T-helper 2 cell treated with Interferon-gamma antibody and Interleukin-4, amounts not matched to agents 100 ng/mL and 5 ng/mL, for 36 hours (primary cell): ENCODE measurements at regions not wholly inside any gene's neighbourhood (a gene's known extent, or its start where the extent isn't known, plus 50 kb on each side); places are given as distances from the start of the nearest gene placed in this dataset.
"Not testable (repeated sequence)": the region's sequence is repeated elsewhere in the genome, so short reads cannot be mapped to it uniquely, and the experiment has no call there.

Experiments
- intact Hi-C: fragments of 100-400 bp; cut with micrococcal nuclease; formaldehyde crosslinking; loops from one replicate; pipeline ENCODE4 v1.15.1; 2023

GRCh38 chr5:98342958-98343660, 430.4 kb upstream of the RGMB start:
- intact Hi-C loops = not testable (repeated sequence)

- intact Hi-C loops = no loop called here
Measured at GRCh38 chr5:98349251-98349989, 424.0 kb upstream of the RGMB start.

GRCh38 chr5:98349990-98350365, 423.5 kb upstream of the RGMB start:
- intact Hi-C loops = no loop called here

GRCh38 chr5:98354922-98355321, 418.5 kb upstream of the RGMB start:
- intact Hi-C loops = no loop called here

- intact Hi-C loops = no loop called here
Measured at GRCh38 chr5:98360548-98360947, 412.9 kb upstream of the RGMB start.

- intact Hi-C loops = no loop called here
Measured at GRCh38 chr5:98363157-98363556, 410.3 kb upstream of the RGMB start.

GRCh38 chr5:98364549-98364948, 408.9 kb upstream of the RGMB start:
- intact Hi-C loops = no loop called here

- intact Hi-C loops = no loop called here
Measured at GRCh38 chr5:98365126-98365525, 408.3 kb upstream of the RGMB start.

GRCh38 chr5:98368141-98368540, 405.3 kb upstream of the RGMB start:
- intact Hi-C loops = no loop called here

- intact Hi-C loops = no loop called here
Measured at GRCh38 chr5:98372351-98372750, 401.1 kb upstream of the RGMB start.

- intact Hi-C loops = no loop called here
Measured at GRCh38 chr5:98391921-98392625, 381.4 kb upstream of the RGMB start.

- intact Hi-C loops = not testable (repeated sequence)
Measured at GRCh38 chr5:98393205-98393604, 380.3 kb upstream of the RGMB start.

- intact Hi-C loops = no loop called here
Measured at GRCh38 chr5:98397081-98397480, 376.4 kb upstream of the RGMB start.

- intact Hi-C loops = no loop called here
Measured at GRCh38 chr5:98398465-98398864, 375.0 kb upstream of the RGMB start.

- intact Hi-C loops = no loop called here
Measured at GRCh38 chr5:98401656-98402055, 371.8 kb upstream of the RGMB start.

GRCh38 chr5:98402130-98402529, 371.3 kb upstream of the RGMB start:
- intact Hi-C loops = no loop called here

GRCh38 chr5:98403131-98403530, 370.3 kb upstream of the RGMB start:
- intact Hi-C loops = no loop called here

- intact Hi-C loops = no loop called here
Measured at GRCh38 chr5:98414938-98415337, 358.5 kb upstream of the RGMB start.

- intact Hi-C loops = no loop called here
Measured at GRCh38 chr5:98415663-98416062, 357.8 kb upstream of the RGMB start.

GRCh38 chr5:98416541-98416940, 356.9 kb upstream of the RGMB start:
- intact Hi-C loops = no loop called here

- intact Hi-C loops = no loop called here
Measured at GRCh38 chr5:98419825-98420224, 353.6 kb upstream of the RGMB start.

- intact Hi-C loops = no loop called here
Measured at GRCh38 chr5:98424681-98425450, 348.6 kb upstream of the RGMB start.
